Forelimb muscle (tissue), 1 donor: ENCODE measurements at regions not wholly inside any gene's neighbourhood (a gene's known extent, or its start where the extent isn't known, plus 50 kb on each side); places are given as distances from the start of the nearest gene placed in this dataset.

ENCODE experiments used
- DNase-seq: peaks from one replicate; pipeline ENCODE4 v3.0.0-alpha.2; 2013; ENCODE audit warnings: low read depth

DNA sequence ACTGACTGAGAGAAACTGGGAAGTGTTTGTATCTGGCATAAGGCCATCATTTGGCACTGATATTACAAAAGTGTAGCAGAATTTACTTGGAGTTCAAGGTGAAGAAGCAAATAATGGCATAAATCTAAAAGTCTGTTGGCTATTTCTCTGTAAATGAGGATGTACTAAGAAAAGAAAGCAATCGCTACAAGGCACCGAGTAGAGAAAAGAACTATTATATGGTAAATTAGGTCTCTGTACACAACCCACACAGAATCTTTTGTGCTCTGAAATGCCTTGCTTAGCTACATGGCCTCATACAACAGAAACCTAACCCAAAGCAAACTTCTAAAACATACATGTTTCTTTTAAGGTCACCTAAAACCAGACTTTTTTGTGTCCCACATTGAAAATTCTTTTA is 290.1 kb upstream of the WWC1 start:
- no peak for DNase-seq

DNA sequence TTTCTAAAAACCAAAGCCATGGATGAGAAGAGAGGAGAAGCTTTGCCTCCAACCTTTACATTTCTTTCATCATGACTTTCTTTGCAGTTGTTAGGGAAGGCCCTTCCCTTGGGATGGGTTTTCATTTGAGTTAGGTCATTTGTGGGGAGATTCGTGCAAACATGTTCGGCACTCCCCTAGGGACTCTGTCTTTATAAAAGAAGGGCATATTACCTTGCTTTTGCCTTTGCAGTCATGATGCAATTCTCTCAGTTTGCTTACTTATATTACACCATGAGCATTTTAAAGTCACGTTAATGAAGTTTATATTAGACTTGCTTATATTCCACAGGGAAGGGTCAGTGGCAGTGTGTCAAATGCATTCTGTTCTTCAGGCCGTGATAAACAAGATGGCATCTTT is 289.3 kb upstream of the WWC1 start:
- no peak for DNase-seq

DNA sequence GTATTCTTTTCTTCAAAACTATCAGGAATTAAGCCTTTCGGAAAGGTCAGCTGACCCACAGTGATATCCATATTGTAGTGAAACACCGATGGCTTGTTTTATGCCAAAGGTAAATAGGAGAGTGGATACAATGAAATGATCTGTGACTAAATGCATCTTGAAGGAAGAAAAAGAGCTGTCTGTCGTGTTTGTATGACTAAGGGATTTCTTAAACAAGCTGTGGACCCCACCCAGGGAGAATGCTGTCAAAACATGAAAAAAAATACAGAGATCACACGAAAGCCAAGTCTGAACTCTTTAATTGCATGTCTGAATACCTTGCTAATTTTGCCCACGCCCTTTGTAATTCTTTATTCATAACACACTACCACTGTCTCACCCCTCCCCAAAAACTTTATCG is 286.4 kb upstream of the WWC1 start:
- no peak for DNase-seq

DNA sequence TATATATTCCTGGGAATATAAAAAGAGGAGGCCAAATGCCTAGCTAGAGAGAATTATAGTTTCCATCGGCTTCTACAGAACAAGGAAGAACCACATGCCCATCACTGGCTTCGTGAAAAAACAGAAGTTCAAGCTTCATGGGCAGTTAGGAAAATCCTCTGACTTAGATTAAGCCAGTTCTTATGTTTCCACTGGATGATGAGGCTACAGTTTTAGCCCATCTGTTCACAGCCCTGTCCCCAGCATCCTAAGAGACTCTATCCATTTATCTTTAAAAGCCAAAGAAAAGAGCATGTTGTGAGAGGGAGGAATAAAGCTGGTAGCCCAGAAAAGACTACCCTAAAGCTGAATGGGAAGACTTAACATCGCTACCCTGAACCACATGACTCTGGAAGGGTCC is 285.5 kb upstream of the WWC1 start:
- no peak for DNase-seq

DNA sequence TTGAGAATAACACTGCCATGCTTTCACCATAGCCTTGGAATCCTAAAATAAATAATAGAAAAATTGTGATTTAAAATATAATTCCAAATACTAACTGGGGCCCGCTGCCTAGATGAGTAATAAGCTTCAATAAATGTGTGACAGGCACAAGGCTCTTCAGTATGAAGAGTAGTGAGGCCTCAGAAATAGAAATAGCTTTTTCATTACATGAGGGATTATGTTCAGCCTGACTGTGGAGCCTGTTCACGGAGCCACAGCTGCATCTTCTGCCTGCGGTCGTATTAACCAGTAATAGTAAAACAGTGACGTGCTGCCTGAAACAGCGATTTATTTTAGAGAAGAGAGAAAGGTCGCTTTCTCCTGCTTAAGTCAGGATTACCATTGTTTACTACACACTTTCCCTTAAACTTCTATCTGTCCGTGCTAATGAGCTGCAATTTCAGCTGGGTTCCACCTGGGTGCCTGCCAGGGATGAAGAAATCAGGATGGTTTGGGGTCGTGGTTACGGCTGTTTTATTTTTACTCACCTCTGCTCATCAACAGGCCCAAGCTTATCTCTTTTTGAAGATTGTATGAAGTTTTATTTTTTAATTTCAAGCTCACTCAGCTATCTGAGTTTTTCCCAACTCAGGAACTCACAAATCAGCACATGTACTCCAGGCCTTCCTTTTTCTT is 284.9 kb upstream of the WWC1 start:
- DNase-seq, result no peak

DNA sequence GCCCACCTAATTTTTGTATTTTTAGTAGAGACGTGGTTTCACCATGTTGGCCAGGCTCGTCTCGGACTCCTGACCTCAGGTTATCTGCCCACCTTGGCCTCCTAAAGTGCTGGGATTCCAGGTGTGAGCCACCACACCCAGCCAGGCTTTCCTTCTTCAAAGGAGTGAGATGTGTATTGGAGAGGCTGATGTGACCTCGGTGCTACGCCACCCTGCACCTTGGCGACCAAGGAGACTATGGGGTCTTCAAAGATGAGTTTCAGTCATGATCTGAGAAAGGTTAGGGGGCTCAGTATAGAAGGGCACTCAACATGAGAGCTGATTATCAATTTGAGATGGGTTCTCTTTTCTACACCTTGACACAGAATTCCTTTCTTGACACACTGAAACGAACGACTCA is 284.2 kb upstream of the WWC1 start:
- DNase-seq, result no peak

DNA sequence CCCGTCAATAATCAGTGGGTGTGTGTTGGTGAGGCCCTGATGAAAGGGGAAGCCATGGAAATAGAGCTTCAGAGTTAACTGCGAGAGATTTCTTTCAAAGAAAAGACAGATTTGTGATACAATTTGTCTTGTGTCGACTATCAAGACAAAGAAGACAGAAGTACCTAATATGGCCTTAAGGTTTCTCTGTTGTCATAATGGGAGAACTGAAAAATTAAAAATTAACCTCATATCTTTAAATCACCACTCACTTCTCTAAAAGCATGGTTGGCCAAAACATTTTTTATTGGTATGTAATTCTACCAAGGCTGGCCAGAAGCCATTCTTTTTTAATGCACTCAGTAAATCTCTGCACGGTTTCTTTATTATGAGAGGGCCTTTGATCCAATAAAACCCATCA is 282.9 kb upstream of the WWC1 start:
- no peak for DNase-seq

DNA sequence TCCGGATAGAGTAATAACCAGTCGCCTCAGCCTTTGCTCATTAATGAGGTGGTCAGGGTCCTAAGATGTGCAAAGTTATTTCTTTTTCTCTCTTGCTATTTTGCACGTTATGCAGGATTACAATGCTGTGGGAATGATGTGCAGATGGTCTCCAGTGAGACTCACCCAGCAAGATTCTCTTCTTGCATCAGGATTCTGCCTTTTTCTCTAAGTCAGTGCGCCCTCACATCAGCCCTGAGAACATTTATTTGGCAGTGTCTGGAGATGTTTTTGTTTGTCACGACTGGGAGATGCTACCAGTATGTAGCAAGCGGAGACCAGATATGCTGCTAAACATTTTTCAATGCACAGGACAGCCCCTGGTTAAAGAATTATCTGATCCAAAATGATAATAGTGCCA is 280.3 kb upstream of the WWC1 start:
- DNase-seq, result no peak

DNA sequence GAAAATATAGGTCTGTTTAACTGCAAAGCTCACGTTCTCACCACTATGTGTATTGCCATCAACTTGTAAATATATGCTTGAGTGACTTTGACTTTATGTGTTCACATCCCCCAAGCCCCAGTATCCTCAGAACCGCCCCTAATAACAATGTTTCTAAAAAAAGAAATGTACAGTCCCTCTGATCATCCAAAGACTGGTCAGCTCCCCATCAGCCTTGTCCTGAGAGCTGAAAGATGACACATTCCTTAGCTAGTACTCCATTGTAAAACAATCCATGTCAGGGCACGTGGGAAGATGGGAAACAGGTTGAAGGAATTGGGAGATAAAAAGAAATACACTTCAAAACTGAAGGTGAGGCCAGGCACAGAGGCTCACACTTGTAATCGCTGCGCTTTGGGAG is 279.4 kb upstream of the WWC1 start:
- no peak for DNase-seq

DNA sequence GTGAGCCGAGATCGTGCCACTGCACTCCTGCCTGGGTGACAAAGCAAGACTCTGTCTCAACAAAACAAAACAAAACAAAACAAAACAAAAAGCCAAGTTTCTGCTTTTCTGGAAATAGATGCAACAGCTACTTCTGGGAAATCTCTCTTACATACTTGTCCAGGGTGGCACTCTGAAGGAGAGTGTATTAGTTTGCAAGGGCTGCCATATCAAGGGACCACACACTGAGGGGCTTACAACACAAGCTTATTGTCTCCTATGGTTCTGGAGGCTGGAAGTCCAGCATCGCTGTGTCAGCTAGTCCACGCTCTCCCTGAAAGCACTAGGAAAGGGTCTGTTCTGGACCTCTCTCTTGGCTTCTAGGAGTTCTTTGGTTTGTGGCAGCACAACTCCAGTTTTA is 277.9 kb upstream of the WWC1 start:
- no peak for DNase-seq

DNA sequence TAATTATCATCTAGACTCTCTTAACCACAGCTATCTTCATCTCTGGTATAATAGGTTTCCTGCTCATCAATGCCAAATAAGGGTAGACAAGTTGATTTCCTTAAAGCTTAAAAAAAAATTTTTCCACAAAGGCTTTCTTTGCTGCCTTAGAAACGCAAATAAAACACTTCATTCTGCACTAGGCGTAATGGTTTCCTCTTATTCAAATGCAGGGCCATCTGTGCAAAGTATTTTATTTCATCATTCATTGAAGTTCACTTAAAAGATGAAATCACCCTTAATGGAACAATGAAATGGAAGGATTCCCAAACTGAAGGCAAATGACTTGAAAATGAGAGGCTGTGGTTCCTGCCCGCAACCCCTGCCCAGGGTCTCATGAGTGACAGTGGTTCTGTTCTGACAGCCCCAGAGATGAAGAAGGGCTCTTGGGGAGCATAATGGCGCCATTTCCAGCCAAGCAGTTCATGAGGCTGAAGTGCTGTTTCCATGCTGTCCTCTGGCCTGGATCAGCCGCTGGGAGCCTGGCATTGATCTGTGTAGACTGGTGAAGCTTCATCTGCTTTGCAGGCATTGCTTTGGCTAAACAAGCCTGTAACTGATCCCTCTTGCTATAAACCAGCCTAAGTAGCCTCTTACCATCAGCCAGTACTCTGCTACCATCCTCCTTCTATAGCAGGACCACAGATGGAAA is 276.9 kb upstream of the WWC1 start:
- no peak for DNase-seq

DNA sequence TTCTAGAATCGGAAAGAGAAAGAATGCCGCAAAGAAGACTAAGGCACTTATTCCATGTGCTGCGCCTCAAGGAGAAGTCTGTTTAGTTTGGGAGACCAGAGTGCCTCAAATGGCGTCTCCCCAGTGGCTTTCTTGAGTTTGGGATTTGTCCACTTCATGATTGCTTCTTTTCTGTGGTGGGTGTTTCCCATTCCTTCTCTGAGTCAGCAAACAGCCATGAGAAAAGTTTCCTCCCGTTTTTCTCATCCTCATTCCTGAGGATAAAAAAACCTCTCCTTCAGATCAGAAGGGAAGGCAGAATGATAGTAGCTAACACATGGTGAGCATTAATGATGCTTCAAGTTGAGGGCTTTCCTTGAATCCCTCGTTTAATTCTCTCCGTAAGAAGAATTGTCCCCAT is 275.9 kb upstream of the WWC1 start:
- DNase-seq, result no peak

DNA sequence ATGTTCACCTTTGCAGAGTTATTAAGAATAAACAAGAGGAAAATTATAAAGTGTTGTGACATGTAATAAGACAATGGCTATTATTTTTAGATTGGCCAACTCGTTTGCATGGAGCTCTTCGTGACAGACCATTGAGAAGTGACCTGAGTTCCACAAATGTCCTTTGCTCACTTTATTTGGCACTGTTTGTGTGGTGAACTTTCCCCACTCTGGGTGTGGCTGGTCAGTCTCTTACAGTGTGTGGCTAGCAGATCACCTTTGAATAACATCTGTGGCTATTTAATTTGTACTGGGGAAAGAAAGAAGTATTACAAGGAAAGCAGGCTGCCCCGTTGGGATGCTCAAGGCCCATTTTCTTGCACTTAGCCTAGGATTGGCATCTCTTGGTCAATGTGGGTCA is 274.1 kb upstream of the WWC1 start:
- no peak for DNase-seq

DNA sequence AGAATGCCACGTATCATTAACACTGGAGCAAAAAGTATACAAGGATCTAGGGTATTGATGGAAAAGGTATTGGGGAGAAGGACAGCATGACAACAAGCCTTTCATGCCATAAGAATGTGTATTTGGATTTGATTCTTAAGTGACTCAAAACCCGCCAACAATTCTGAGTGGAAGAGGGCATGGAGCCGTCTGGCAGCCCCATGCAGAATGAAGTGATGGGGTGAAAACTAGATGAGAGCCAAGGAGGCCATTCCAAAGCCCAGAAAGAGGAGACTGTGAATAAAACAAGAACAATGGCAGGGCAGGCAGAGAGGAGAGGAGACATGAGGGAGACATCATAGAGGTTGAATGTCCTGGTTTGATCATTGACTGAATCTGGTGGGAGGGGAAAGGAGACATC is 272.3 kb upstream of the WWC1 start:
- no peak for DNase-seq

DNA sequence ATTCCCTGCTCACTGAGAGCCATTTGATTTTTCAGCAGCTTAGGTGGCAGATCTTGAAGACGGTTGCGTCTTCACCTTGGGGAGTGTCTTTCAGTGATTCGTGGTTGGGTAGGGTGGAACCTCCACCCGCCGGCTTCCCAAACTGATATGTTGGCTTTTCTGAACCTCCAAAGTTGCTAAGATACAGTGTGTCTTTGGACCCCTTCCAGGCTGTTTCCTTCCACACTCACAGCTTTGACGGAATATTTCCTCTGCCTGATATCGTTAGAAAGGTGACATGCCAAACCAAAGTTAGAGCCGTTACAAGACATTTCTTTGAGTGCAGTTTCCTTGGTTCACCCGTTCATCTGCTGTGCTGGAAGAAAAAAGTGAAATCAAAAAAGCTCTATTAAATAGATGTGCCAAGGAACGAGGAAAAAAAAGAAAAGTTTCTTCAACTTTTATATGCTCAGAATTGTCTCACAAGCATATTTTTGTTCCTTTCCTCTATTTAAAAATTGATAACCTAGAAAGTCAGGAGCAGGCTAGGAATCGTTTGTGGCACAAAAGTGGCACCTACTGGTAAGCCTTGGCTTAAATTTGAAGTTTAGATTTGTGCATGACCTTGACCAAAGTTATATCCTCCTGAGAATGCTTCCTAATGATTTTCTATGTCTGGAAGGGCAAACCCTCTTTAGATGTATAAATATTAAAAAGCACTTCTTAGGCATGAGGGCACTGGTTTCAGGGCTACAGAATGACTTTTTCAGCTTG is 270.7 kb upstream of the WWC1 start:
- no peak for DNase-seq

DNA sequence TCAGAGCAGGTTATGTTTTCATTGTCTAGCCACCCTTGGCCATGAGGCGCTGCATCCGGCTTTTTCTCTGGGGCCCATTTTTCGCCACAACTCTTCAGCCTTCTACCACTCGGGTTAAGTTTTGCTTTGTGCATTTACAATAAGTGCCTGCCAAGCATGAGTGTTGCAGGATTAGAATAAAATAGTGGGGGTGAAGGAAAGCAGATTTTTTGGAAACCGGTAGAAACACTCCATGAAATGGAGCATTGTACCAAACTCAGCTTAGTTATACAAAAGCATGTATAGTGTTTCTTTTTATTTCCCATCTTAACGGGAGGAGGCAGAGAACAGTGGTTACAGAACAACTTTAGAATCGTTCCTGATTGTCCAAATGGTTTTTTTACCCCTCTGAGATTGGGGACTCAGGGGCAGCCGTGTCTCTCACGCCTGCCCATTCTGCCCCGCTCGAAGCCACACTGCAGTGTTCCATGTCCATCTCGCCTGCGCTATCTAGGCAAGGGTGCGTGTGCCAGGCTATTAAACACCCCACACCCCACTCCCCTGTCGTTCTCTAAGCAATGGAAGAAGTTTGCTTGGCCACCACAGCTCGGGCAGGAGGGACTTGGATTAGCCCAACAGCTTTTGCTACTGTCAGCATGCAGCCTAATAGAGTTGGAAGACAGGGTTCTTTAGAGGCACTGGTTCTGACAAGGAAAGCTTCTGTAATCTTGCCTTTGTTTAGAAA is 268.8 kb upstream of the WWC1 start:
- no peak for DNase-seq

DNA sequence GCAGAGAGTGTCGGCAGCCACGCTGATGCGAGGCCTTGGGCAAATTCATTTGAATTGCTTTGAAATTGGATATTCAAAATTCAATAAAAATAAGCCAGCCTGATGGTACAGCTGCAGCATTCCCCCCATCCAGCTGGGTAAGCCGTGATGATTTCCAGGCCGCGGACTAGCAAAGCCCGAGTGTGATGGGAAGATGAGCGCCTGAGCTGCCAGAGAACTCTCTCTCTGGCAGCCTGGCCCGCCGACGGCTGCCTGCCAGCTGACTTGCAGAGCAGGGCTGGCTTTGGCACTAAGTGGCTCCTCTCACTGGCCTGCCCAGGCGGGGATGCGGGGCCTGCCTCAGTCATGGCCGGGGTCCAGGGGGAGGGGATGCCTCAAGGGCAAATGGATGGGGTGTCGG is 268.3 kb upstream of the WWC1 start:
- DNase-seq, result no peak

DNA sequence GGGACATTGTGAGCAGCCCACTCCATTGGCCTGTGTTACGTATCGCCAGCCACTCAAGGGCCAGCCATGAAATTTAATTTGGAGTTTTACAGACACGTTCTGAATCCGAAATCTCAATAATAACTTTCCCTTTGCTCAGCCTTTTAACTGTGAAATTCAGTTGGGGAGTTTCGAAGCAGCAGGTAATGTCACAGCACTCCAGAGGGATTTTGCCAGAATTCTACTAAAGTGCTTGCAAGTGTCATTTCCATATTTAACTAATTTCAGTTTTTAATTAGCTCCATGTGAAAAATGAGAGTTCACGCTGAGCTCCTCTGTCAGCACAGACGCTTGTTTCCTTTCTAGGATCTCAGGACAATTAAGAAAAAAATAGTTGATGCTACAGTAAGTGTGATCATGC is 267.1 kb upstream of the WWC1 start:
- no peak for DNase-seq

DNA sequence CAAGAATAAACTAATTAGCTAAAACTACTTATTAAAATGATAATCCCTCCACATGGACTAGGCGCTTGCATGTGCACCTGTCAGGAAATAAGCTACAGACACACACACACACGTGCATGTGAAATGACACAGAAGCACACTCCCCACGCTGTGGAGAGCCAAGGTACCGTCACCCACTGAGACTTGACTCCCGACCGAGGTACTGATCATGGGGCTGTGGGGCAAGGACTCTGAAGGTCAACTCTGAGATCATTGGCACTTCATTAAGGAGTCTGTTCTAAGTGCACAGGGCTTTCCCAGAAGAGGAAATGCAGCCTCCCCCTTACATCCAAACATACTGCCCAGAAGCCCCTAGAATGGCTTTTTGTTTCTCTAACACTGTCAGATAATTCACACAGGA is 264.4 kb upstream of the WWC1 start:
- DNase-seq, result no peak

DNA sequence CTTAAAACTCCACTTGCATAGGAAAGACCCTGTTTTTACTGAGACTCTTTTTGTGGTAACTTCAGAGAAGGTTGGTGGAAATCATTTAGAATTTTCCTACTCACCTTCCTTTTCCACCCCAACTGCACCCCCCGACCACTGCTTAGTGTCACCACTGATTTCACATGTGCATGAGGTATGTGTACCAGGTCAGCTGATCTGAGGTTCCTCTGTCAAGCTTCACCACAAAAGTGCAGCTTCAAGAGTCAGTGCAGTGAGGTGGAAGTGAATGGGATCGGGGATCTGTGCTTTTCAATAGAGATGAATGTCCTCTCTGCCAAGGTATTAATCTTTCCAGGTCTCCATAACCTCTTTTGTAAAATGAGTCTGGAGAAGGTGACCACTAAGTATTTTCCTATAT is 260.5 kb upstream of the WWC1 start:
- DNase-seq, result no peak

DNA sequence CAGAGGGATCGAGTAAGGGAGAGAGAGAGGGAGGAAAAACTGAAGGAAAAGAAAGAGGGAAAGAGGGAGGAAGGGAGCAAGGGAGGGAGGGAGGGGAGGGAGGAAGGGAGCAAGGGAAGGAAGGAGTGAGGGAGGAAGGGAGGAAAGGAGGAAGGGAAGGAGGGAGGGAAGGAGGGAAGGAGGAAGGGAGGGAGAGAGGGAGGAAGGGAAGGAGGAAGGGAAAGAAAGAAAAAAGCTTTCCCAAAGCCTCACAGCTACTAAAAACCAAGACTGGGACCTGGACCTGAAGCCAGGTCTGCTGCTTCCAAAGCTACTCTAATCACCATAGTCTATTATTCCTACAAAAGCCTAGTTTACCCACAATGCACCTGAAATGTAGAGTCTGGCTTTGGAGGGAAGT is 259.8 kb upstream of the WWC1 start:
- DNase-seq, result no peak

DNA sequence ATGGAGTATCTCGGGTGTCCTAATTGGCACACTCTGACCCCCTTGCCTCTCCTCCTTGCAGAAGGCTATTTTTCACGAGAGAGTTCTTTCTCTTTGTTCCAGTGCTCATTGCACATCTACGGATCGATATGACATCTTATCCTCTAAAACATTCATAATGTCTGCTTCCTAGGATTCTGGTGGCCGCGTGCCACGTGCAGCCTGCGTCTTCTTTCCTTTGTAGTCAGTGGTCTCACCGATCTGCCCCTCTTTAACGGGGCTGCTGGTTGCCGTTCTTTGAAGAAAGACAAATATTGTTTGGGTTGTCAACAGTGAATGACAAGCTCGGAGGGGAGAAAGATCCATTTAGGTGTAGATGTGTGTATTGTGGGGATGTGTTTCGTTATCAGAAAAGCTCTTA is 252.4 kb upstream of the WWC1 start:
- no peak for DNase-seq
